ENCODE measurements at regions not wholly inside any gene's neighbourhood (a gene's known extent, or its start where the extent isn't known, plus 50 kb on each side); places are given as distances from the start of the nearest gene placed in this dataset.

GRCh38 chr2:120589771-120590608 lies 145.7 kb upstream of the GLI2 start (continued):
- TF ChIP-seq RELB (IDR thresholded peaks at IDR 0.05; ENCODE audit: low read depth), result no peak

GRCh38 chr2:120590841-120591240 lies 144.8 kb upstream of the GLI2 start:
- no TSS peak for BruUV-seq (replicated peaks)
- TF ChIP-seq HDAC2 (IDR thresholded peaks at IDR 0.05), result no peak
- no peak for TF ChIP-seq CTCF (IDR thresholded peaks at IDR 0.05 in 2 of 3, conservative IDR thresholded peaks at IDR 0.05 in 1 of 3; ENCODE audit: control insufficient read depth in 2 of 3, extremely low read depth in 1 of 3, insufficient read depth in 1 of 3, low read depth in 3 of 3, low read length in 3 of 3)
- no peak for TF ChIP-seq BCL3 (IDR thresholded peaks at IDR 0.05; ENCODE audit: borderline replicate concordance, insufficient read depth, low read depth, low read length, poor library complexity, severe bottlenecking)
- no peak for TF ChIP-seq EGR1 (IDR thresholded peaks at IDR 0.05; ENCODE audit: borderline replicate concordance in 1 of 2, low read depth in 2 of 2, low read length in 2 of 2)
- no peak for TF ChIP-seq CHD4 (IDR thresholded peaks at IDR 0.05)
- no peak for TF ChIP-seq RBBP5 (conservative IDR thresholded peaks at IDR 0.05)
- no peak for TF ChIP-seq NFYA (IDR thresholded peaks at IDR 0.05; ENCODE audit: borderline replicate concordance, low read depth, low read length)
- no peak for TF ChIP-seq RUNX3 (IDR thresholded peaks at IDR 0.05; ENCODE audit: low read length)
- TF ChIP-seq POLR2AphosphoS2 (IDR thresholded peaks at IDR 0.05; ENCODE audit: low read depth, low read length), result no peak
- no peak for TF ChIP-seq KAT2A (conservative IDR thresholded peaks at IDR 0.05; ENCODE audit: control insufficient read depth, low read depth, low read length)
- no peak for TF ChIP-seq FOXM1 (IDR thresholded peaks at IDR 0.05; ENCODE audit: low read depth, low read length)
- TF ChIP-seq NR2F1 (conservative IDR thresholded peaks at IDR 0.05), result no peak
- TF ChIP-seq MYB (IDR thresholded peaks at IDR 0.05; ENCODE audit: borderline replicate concordance, low read depth, low read length), result no peak
- TF ChIP-seq EP300 (IDR thresholded peaks at IDR 0.05; ENCODE audit: borderline replicate concordance in 1 of 2, control insufficient read depth in 1 of 2, low read depth in 2 of 2, low read length in 2 of 2), result no peak
- TF ChIP-seq KDM1A (IDR thresholded peaks at IDR 0.05; ENCODE audit: borderline replicate concordance), result no peak
- Histone ChIP-seq H3K79me2 (ENCODE audit: control insufficient read depth, insufficient read depth, low read length) (no peaks in the 10 kb centered on the region), H4K20me1 (ENCODE audit: control insufficient read depth, insufficient read depth) (no peaks in the 10 kb centered on the region; the same call in 1 of the 2 replicates), H2AFZ (ENCODE audit: control insufficient read depth, low read depth, low read length) (no peak overlapping the region), H3K36me3 (ENCODE audit: control insufficient read depth in 2 of 2, insufficient read depth in 2 of 2, low read length in 1 of 2) (no peaks in the 10 kb centered on the region), H3K27me3 (replicated peaks in 1 of 2; ENCODE audit: control insufficient read depth in 2 of 2, insufficient read depth in 2 of 2, low read length in 1 of 2) (peaks cover 14 to 15% of the 10 kb centered on the region in 2 experiments), H3K9ac (ENCODE audit: control insufficient read depth, insufficient read depth, low read length) (no peak overlapping the region), H3K27ac (ENCODE audit: control insufficient read depth, insufficient read depth) (no peak overlapping the region), H3K4me2 (ENCODE audit: control insufficient read depth, insufficient read depth) (no peak overlapping the region), H3K4me3 (no peak overlapping the region), H3K9me3 (replicated peaks; ENCODE audit: control insufficient read depth, insufficient read depth, low read length) (no peaks in the 10 kb centered on the region), H3K4me1 (ENCODE audit: control insufficient read depth, insufficient read depth, low read length) (no peaks in the 10 kb centered on the region)
- intact Hi-C loops (cut with micrococcal nuclease; ENCODE audit: unreplicated experiment) (no loop called here), in situ Hi-C loops (cut with MboI) (no loop called here)
- ChIA-PET RAD21 (ENCODE audit: unreplicated experiment) (no interaction called here), POLR2A (no interaction called here), CTCF (no interaction called here), SMC1A (ENCODE audit: uncharacterized antibody, unreplicated experiment) (no interaction called here)
- ATAC-seq (no peak), FAIRE-seq (no peak), DNase-seq (ENCODE audit: low read depth, low spot score) (no peak)
- 0% methylated on average over 1 of the region's 1 CpG for WGBS (ENCODE audit: insufficient coverage, insufficient replicate concordance, low lambda C conversion rate, missing lambda C conversion rate)

Measured in GM12878 (cell line).